Kidney epithelial cell (primary cell): ENCODE measurements at regions not wholly inside any gene's neighbourhood (a gene's known extent, or its start where the extent isn't known, plus 50 kb on each side); places are given as distances from the start of the nearest gene placed in this dataset.

Experiments
- DNase-seq: peaks from one replicate; pipeline ENCODE4 v3.0.0-alpha.2; 2010; ENCODE audit warnings: low read depth
- H3K27me3 ChIP-seq: 2 replicates; pipeline ENCODE4 v1.6.0; 2011; ENCODE audit warnings: low read length; ENCODE audit not compliant: control insufficient read depth, insufficient read depth
- H3K36me3 ChIP-seq: 2 replicates; pipeline ENCODE4 v1.5.1; 2011; ENCODE audit warnings: low read length; ENCODE audit not compliant: control insufficient read depth, insufficient read depth
- H3K4me3 ChIP-seq: 2 replicates; pipeline ENCODE4 v1.5.1; 2011; ENCODE audit warnings: low read depth, mild to moderate bottlenecking, control low read depth, low read length
- TF ChIP-seq, protein P1 (sequence below): IDR thresholded peaks from 2 replicates; pipeline ENCODE4 v1.5.1; 2011; ENCODE audit warnings: mild to moderate bottlenecking, moderate library complexity, low read length, control low read depth, inconsistent platforms; ENCODE audit not compliant: insufficient read depth, poor library complexity, severe bottlenecking

GRCh38 chr20:9968015-9968414, 66.8 kb upstream of the ANKEF1 start:
- DNase-seq: no peak
- Histone ChIP-seq H3K27me3 (no peaks in the 10 kb centered on the region), H3K36me3 (no peaks in the 10 kb centered on the region), H3K4me3 (no peak overlapping the region)
- TF ChIP-seq, protein P1, sequence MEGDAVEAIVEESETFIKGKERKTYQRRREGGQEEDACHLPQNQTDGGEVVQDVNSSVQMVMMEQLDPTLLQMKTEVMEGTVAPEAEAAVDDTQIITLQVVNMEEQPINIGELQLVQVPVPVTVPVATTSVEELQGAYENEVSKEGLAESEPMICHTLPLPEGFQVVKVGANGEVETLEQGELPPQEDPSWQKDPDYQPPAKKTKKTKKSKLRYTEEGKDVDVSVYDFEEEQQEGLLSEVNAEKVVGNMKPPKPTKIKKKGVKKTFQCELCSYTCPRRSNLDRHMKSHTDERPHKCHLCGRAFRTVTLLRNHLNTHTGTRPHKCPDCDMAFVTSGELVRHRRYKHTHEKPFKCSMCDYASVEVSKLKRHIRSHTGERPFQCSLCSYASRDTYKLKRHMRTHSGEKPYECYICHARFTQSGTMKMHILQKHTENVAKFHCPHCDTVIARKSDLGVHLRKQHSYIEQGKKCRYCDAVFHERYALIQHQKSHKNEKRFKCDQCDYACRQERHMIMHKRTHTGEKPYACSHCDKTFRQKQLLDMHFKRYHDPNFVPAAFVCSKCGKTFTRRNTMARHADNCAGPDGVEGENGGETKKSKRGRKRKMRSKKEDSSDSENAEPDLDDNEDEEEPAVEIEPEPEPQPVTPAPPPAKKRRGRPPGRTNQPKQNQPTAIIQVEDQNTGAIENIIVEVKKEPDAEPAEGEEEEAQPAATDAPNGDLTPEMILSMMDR: no peak

DNA sequence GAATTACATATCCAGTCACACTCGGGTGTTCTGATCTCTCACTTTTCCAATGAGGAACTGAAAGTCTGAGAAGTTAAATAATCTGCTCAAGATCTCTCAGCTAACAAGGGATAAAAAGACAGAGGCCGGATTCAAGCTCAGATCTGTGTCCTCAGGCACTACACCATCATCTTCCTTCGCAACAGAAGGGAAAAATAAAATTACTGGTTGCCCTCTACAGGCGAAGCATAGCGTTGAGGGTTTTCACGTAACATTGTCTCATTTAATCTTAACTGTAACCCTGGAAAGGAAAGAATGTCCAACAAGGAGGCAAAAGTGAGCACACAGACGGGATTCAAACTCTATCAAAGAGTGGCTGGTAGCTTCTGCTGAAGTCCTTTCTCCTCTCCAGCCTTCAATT, 67.8 kb upstream of the ANKEF1 start:
- Histone ChIP-seq H3K36me3 (no peaks in the 10 kb centered on the region), H3K27me3 (no peaks in the 10 kb centered on the region), H3K4me3 (no peak overlapping the region)
- TF ChIP-seq, protein P1: peak; percentile 23
- no peak for DNase-seq

- Histone ChIP-seq H3K4me3 (no peak overlapping the region), H3K36me3 (no peaks in the 10 kb centered on the region), H3K27me3 (no peaks in the 10 kb centered on the region)
- TF ChIP-seq, protein P1: no peak
- no peak for DNase-seq
These were observed 71.8 kb upstream of the ANKEF1 start for GRCh38 chr20:9963029-9963428.

DNA sequence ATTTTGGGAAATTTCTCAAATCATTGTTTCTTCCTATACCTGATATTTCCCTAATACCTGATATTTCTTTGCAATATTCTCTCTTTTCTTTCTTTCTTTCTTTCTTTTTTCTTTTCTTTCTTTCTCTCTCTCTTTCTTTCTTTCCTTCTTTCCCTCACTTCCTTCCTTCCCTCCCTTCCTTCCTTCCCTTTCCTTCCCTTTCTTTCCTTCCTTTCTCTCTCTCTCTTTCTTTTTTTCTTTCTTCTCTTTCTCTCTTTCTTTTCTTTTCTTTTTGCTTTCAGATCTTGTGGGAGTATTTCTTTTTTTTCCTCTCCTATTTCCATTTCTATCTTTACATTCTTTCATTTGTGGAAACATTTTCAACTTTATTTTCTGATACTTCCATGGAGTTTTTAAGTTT, 76.1 kb upstream of the ANKEF1 start:
- DNase-seq: no peak
- H3K36me3 ChIP-seq: no peaks in the 10 kb centered on the region
- H3K4me3 ChIP-seq: no peak overlapping the region
- no peaks in the 10 kb centered on the region for H3K27me3 ChIP-seq
- TF ChIP-seq, protein P1: no peak

GRCh38 chr20:9955646-9956045, 79.1 kb upstream of the ANKEF1 start:
- Histone ChIP-seq H3K4me3 (no peak overlapping the region), H3K36me3 (no peaks in the 10 kb centered on the region), H3K27me3 (no peaks in the 10 kb centered on the region)
- DNase-seq: no peak
- TF ChIP-seq, protein P1: no peak

- no peaks in the 10 kb centered on the region for H3K36me3 ChIP-seq
- DNase-seq: no peak
- TF ChIP-seq, protein P1: no peak
- no peaks in the 10 kb centered on the region for H3K27me3 ChIP-seq
- no peak overlapping the region for H3K4me3 ChIP-seq
These were observed 85.2 kb upstream of the ANKEF1 start for GRCh38 chr20:9949563-9949962.
